CD4-positive, alpha-beta T cell treated with Interferon gamma for 1 hour (primary cell): ENCODE measurements at regions not wholly inside any gene's neighbourhood (a gene's known extent, or its start where the extent isn't known, plus 50 kb on each side); places are given as distances from the start of the nearest gene placed in this dataset.
"Not testable (repeated sequence)": the region's sequence is repeated elsewhere in the genome, so short reads cannot be mapped to it uniquely, and the experiment has no call there.

Source experiments
- DNase-seq: peaks from one replicate; pipeline ENCODE4 v3.0.0-alpha.2; 2020

DNA sequence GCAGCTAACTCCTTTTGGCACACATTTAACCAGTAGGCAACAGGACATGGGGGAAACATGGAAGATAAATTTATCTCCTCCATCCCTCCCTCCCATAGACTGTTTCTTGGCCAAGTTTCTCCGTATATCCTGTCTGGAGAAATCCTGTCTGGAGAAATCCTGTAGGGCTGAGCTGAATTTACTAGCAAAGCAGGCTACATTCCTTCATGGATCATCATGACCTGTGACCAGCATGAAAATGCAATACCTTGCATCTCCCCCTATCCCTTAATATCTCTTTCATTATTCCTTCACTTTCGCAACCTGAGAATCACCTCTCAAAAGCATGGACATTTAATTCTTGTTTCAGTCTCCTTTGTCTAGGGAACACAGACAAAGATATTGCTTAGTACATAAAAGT is 379.1 kb downstream of the PSAT1 start:
- DNase-seq, result no peak

DNA sequence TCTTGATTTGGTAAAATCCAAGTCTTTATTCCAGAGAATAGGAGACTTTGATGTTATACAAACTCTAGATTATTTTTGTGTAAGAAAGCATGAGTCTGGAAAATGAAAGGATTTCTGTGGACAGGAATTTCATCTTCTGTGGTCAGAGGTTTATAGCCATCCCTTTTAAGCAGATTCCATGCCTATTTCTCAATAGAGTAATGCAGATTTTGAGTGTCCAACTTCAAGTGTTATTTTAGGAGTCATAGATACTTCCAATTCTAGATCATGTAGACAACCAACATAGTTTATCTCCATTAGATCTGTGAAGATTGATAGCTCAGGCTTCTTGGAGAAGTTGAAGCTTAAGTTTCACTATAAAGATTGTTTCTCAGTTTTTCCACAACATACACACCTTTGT is 379.7 kb downstream of the PSAT1 start:
- no peak for DNase-seq

DNA sequence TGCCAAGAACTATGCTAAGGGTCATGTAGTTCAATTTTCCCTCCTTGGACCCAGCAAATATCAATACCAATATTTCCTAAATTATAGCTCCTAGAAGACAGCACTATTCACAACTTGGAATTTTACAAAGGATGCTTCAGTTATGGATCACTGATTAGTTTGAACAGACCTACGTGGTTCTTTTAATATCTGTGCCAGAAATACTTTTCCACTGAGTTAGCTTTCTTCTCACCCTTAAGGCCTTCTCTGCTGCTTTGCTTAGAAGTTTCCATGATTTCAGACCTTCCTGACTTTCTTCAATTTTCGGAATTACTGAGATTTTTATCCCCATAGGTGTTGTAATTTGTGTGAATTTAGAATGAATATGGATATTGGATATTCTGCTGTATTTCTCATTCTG is 380.4 kb downstream of the PSAT1 start:
- no peak for DNase-seq

DNA sequence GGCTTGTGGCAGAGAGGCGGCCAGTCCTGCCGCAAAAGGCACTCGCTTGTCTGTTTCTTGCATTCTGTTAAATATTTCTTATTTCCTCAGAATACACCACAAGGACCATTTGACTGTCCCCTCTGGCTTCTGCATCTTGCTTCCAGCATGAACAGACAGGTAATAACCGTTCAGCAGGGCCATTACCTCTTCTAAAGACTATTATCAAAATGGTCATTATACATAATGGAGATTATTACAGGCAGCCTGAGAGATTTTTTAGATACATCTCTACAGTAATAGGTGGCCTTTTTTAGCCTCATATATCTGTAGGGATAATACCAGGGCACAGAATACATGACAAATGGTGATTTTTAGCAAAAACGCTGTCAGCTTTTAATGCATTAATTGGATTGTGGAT is 382.0 kb downstream of the PSAT1 start:
- DNase-seq, result no peak

DNA sequence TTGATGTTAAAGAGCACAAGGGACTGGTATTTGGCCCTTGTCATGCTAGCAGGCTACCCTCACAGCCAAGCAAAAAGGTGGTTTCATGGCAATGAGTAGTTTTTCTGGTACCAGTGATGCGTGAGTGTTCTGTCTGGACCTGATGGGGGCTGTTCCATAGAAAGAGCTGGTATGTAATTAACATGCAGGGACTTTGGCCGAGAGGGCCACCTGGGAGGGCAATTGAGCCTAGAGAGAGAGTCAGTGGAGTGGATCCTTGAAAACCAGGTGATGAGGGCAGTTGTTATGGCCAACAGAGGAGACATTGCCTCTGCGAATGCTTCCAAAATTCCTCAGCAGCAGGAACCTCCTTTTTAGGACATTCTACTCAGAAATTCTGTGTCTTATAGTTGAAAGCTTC is 383.3 kb downstream of the PSAT1 start:
- DNase-seq, result no peak

DNA sequence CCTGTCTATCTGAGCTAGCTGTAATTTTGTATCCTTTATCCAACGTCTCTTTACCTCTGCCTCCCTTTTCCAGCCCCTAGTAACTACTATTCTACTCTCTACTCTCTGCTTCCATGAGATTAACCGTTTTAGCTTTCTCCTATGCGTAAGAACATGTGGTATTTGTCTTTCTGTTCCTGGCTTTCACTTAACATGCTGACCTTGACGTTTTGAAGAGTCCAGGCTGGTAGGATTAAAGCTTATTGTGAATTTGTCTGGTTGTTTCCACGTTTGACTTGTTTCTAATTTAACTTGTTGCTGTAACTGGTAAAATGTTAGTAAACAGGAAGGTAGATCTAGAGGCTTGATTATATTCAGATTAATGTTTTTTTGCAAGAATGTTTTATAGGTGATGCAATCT is 385.3 kb downstream of the PSAT1 start:
- no peak for DNase-seq

DNA sequence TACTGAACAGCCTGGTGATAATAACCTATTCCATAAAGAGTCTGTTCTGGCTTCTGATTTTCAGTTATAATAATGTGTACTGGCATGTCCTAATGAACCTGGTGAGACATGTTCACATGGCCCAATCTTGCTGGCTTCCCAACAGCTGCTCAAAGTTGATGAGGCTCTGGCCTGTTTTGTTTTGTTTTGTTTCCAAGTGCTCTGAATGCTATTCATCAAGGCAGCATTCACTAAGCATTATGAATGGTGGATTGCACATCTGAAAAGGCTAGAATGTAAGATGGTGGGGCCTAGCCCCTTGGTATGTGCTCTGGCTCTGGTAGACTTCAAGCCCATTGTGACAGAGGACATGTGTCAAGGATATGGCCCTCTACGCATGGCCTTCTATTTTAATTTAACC is 388.5 kb downstream of the PSAT1 start:
- no peak for DNase-seq

DNA sequence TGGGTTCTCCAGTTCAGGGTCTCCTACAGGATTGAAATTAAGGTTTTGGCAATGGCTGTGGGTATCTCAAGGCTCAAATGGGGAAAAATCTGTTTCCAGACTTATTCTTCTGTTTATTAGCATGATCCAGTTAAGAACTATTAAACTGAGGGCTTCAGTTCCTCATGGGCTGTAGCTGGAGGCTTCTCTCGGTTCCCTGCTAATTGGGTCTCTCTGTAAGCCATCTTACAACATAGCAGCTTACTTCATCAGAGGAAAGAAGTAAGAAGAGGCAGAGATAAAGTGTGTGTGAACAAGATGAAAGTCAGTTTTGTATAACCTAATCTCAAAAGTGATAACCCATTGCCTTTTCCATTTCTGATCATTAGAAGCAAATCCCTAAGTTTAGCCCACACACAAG is 391.9 kb downstream of the PSAT1 start:
- no peak for DNase-seq

DNA sequence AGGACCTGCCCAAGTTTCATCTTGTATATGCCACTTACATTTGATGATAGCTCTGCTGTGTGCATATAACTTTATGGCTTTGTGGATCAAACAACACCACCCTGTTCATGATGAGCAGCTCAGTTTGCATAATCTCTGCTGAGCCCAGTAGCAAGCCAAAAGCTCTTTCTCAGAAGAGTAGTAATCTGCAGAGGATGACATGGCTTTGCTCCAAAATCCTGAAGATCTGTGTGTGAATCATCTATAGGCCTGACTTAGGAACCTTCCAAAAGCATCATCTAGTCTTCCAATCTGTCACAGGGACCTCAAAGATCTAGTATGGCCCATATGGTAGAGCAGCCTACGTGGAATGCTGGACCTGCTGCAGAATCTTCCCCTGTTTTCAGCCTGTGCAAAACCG is 394.6 kb downstream of the PSAT1 start:
- DNase-seq, result no peak

DNA sequence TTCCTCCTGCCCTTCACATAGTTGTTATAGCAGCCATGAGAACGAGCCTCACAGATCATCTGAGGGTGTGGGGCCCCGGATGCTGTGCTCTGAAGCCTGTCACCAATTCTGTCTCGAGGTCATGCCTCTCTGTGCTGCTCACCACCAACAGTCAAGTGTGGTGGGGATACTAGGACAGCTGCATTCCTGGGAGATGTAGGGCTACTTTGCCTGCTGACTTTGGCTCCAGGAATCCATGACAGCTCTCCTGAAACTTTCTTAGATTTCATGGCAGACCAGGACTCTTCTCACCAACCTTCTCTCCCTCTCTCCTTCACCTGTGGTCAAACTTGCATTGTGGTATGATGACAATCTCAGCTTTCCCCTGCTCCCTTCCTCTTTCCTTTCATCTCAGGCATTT is 395.9 kb downstream of the PSAT1 start:
- DNase-seq, result no peak

DNA sequence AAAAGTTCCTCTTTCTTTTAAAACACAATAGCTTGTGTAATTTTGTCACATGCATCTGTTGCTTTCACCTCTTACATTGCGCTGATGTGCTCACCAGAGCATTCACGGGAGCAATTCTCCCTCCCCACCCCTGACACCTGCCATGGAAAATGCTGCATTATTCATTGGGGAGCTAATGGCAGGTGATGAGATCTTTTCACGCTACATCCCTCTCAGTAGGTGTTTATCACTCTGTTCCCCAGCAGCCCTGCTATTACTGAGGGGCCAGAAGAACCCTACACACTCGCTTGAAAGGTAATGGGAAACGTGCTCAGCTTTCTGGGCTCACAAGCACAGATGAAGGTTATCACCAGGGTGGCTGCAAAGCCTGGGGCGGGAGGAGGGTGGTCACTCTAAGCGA is 398.0 kb downstream of the PSAT1 start:
- DNase-seq, result no peak

DNA sequence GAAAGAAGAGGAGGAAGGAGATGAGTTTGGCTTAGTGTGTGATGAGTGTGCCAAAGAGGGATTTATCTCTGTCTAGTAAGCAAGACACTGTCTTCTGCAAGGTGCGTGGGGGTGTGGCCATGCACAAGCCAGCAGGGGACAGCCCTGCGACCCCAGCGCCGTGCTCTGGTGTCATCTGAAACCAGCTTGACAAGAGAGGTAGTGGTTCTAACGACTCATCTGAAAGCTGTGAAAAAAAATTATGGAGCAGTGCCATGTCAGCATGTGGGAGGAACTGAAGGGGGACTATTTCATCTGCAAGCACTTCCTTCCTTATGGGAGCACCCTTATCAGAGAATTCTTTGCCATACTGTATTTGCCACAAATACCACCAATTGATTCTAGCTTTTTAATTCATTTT is 398.6 kb downstream of the PSAT1 start:
- DNase-seq, result no peak

DNA sequence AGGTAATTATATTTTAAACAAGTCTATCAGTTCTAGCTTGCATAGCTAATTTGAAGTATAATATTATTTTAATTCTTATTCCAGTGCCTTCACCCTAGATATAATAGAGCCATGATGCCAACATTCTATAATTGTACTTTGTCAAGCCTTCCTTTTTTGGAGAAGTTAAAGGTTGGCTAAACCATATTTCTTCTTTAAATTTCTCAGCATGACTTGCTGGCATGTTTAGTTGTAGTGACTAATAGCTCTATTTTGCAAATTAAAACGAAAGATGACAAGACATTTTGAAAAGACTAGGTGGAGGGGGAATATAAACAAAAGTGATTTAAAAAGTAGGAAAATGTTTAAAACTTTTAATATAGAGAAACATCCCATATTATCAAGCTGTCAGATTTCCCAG is 400.7 kb downstream of the PSAT1 start:
- no peak for DNase-seq

DNA sequence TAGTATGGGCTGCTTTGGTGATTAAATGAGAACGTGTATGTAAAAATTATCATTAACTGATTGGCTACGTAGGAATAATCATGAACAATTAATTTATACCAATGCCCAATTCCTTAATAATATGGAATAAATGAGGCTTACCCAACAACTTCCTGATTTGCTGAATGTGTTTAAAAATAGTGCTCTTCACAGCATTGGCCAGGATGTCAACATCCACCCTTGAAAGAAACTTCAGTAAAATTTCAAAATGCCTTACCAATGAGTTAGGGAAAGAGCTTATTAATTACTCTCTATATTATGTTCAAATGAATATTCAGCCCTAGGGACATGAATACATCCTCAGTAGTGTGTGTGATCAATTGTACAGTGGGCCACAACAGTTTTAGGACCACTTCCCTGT is 401.4 kb downstream of the PSAT1 start:
- DNase-seq, result no peak

DNA sequence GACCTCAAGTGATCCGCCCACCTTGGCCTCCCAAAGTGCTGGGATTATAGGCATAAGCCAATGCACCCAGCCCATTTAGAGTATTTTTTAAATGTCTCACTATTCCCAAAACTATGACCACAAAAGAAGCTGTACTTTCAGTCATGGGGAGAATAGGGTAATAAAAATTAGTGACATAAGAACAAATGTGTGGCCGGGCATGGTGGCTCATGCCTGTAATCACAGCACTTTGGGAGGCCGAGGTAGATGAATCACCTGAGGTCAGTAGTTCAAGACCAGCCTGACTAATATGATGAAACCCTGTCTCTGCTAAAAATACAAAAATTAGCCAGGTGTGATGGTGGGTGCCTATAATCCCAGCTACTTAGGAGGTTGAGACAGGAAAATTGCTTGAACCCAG is 402.3 kb downstream of the PSAT1 start:
- not testable (repeated sequence) for DNase-seq

DNA sequence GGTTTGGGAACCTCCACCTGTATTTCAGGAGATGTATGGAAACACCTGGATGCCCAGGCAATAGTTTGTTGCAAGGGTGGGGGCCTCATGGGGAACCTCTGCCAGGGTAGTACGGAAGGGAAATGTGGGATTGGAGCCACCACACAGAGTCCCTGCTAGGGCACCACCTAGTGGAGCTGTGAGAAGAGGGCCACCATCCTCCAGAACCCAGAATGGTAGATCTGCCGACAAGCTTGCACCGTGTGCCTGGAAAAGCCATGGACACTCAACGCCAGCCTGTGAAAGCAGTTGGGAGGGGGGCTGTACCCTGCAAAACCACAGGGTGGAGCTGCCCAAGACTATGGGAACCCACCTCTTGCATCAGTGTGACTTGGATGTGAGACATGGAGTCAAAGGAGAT is 407.2 kb downstream of the PSAT1 start:
- not testable (repeated sequence) for DNase-seq

DNA sequence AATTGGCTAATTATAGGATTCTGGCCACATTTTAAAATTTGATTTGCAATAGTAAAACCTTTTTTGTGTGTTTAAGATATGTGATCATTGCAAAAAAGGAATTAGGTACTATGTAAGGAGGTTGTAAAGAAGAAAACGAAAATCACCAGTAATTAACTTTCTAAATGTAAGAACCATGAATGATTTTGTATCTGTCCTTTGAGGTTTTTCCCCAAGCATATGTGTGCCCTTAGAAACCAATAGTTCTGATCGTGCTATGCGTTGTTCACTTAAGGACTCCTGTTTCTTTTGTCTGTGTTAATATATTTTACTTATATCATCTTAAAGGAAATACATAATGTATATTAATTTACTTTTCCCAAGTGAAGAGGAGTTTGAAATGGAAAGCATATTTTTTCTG is 410.2 kb downstream of the PSAT1 start:
- DNase-seq, result no peak

DNA sequence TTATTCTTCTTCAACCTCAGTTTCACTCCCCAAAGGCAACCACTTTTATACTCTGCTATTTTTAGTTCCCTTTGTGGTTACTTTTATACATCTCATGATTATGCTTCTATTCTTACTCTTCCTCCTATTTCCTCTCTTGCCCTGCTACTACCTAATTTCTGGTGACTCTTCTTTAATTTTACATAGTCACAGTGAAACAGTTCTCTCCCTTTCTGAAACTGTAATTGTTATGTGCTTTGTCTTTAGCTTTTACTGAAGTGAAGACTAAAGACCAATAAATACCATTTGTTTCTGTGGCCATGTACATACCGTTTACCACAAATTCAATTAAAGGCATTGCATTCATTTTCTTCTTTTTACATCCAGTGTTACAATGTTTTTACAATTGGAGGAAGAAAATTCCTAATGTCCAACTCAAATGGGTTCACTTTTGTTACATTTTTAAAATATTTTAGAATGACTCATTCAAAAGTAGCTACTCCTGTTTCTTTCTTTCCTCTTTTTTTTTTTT is 410.6 kb downstream of the PSAT1 start:
- no peak for DNase-seq

DNA sequence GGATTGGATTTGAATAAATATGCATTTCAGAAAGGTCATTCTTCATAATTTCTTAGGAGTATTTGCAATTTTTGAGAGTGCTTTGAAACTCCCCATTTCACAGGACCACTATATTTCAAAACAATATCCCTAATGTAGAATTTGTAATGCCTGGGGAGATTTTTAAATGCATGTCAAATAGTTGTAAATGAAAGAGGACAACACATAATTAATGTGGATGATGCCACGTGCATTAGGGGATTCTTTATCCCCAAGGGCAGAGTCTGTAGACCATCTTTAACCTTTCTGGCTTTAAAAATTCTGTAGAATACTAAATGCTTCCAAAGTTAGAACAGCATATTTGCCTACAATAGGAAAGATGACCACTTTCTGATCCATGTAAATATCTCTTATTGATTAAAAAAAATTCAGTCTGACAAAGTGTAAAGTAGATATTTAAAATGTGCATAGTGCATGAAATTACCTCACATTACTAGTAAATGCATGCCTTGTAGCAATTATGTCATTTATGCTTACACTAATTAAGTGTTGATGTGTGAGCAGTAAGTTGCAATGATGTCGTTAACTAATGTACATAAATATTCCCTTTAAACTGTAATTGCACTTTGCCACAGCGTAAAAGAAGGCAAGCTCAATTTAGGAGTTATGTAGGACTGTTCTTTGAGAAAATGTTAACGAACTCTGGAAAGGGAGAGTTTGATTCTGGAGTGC is 416.1 kb downstream of the PSAT1 start:
- no peak for DNase-seq

DNA sequence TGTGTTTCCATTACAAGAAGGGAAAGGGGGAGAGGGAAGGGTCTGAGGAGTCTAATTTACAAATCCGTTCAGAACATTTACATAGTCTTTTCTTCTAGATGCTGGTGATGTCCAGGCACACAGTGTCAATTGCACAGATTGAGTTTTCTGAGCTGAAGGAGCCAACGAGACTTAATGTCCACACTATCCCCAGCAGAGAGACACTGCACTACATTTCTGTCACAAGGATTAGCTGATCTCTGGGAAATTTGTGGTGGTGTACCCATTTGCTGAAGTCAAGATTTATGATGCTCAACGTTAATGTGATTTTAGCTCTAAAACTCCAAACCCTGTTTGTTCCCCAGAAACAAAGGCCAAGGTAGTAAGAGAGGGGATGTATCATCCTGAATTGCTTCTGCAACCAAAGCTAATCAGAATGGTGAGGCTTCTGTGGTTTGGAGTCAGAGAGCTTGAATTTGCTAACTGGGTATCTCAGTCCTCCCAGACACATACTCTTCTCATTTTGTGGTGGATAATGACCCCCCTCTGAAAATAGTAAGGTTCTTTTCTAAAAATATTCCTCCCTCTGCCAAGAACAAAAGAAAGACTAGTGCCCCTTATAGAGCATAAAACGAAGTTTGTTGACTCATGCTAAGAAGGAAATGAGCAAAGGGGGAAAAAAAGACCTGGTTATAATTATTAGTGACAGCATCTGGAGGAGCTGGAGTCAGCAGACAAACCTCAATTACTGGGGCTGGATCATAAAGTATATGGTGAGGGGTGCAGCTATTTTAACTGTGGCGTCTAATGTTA is 416.9 kb downstream of the PSAT1 start:
- no peak for DNase-seq

DNA sequence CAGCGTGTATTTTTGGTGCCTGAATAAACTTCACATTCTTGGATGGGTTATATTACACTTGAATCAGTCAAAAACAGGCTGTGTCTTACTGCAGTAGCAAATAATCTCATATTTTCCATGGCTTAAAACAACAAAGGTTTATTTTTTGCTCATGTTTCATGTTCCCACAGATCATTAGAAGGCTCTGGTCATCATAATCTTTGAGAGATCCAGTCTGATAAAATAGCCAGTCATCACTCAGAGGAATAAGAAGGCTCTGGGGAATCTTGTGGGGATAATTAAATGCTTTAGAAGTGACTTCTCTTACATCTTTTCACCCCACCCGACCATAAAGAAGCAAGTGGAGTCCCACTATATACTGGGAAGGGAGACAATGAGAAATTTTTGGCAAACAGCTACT is 417.7 kb downstream of the PSAT1 start:
- DNase-seq, result no peak

DNA sequence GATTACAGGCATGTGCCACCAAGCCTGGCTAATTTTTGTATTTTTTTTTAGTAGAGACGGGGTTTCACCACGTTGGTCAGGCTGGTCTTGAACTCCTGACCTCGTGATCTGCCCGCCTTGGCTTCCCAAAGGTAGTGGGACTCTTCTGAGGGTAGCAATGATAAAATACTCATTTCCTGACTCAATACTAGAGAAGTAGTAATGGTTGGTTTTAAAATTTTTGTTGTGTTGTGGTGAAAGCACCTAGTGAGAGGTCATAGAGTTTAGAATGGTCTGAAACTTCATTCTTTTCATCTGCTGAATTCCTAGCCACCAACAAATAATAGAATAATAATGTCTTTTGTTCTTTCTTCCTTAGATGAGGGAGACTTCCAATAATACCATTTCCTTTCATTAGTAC is 422.1 kb downstream of the PSAT1 start:
- not testable (repeated sequence) for DNase-seq

DNA sequence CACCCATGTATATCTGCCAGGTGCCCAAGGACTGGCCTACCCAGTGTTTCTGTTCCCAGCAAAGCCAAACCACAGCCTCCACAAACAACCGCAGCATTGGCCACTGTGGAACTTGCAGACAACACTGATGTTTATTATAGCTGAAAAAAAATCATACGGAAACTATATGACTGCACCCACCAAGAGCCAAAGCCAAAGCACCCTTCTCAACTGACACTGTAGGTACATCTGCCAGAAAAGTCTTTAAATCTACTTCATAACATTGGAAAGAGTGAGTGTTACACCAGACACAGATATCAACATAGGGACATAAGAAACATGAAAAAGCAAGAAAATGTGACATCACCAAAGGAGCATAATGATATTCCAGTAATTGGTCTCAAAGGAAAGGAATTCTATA is 428.0 kb downstream of the PSAT1 start:
- DNase-seq, result no peak

DNA sequence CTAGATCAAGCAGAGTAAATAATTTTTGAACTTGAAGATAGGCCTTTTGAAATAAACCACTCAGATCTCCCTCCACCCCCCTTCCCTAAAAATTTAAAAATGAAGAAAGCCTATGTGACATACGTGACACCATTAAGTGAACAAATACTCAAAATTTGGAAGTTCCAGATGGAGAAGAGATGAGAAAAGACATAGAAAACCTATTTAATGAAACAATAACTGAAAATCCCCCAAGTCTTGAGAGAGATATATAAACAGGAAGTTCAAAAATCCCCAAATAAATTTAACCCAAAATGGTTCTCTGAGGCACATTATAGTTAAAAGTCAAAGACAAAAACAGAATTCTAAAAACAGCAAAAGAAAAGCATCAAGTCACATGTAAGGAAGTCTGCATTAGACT is 428.6 kb downstream of the PSAT1 start:
- no peak for DNase-seq

DNA sequence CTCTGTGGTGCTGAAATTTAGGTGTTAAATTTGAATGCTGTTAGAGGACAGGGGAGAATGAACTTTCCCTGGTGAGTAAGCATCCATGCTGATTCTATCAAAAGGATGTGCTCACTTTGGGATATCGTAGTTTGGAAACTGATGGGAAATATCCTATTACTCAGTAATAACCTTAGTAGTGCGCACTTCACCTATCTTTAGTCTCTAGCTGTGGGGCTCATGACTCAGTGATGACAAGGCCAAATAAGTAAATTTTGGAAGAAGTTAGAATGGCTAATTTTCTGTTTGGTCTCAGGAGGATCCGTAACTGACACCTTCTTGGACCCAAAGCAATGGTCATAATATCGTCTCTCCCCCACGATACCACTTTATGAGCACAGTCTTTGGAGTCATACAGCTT is 448.4 kb downstream of the PSAT1 start:
- DNase-seq, result no peak
